DOHH2 (cell line): ENCODE measurements at regions not wholly inside any gene's neighbourhood (a gene's known extent, or its start where the extent isn't known, plus 50 kb on each side); places are given as distances from the start of the nearest gene placed in this dataset.

Experiments used
- CTCF ChIP-seq: fragments of 200-600 bp; sonication (generic); IDR thresholded peaks from one replicate; pipeline ENCODE4 v1.5.1; 2014; ENCODE audit warnings: antibody characterized with exemption, mild to moderate bottlenecking, low read depth, low read length; ENCODE audit not compliant: poor library complexity, severe bottlenecking
- EZH2phosphoT487 ChIP-seq: fragments of 200-600 bp; sonication (generic); IDR thresholded peaks from 2 replicates; pipeline ENCODE4 v1.6.1; 2017; ENCODE audit warnings: borderline replicate concordance, mild to moderate bottlenecking, antibody characterized with exemption, low read length, moderate library complexity, mixed read lengths

DNA sequence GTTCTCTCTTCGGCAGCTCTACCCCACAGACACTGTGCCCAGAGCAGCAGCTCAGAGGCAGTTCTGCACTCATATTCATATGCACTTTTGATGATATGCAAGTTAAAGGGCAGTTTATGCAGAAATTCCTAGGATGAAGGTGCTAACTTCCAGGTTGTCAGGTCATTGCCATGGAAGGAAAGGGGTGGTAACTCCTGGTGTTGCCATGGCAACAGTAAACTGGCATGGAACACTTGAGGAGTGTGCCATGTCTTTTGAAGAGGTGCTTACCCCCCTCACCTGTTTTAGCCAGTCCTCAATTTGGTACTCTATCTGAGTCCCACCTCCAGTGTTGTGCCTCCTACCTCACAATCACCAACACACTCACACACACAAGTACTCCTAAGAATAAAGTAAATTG is 539.4 kb upstream of the BTBD3 start:
- TF ChIP-seq CTCF, result no peak
- TF ChIP-seq EZH2phosphoT487, result no peak
